RWPE2 (cell line): ENCODE measurements at regions not wholly inside any gene's neighbourhood (a gene's known extent, or its start where the extent isn't known, plus 50 kb on each side); places are given as distances from the start of the nearest gene placed in this dataset.

Source experiments
- ATAC-seq: fragments of 200-7000 bp; cut with Tn5 transposase; 3 replicates; pipeline ENCODE4 v1.9.1; 2021; ENCODE audit warnings: low read depth
- DNase-seq: peaks from one replicate; pipeline ENCODE4 v3.0.0-alpha.2; 2020; ENCODE audit warnings: low spot score
- H3K27ac ChIP-seq: fragments of 450-650 bp; 2 replicates; pipeline ENCODE4 v1.5.1; 2017; ENCODE audit warnings: mild to moderate bottlenecking; ENCODE audit not compliant: poor library complexity, severe bottlenecking
- H3K27me3 ChIP-seq: fragments of 250-450 bp; sonication (Bioruptor Pico); 2 replicates; pipeline ENCODE4 v1.5.1; 2021; ENCODE audit warnings: mild to moderate bottlenecking, moderate library complexity; ENCODE audit not compliant: insufficient read depth, poor library complexity, severe bottlenecking
- H3K36me3 ChIP-seq: fragments of 250-450 bp; sonication (Bioruptor Pico); 2 replicates; pipeline ENCODE4 v1.5.1; 2020; ENCODE audit warnings: low read depth, mild to moderate bottlenecking, moderate library complexity
- H3K4me1 ChIP-seq: fragments of 250-450 bp; sonication (Bioruptor Pico); 2 replicates; pipeline ENCODE4 v1.5.1; 2021; ENCODE audit warnings: mild to moderate bottlenecking, moderate library complexity; ENCODE audit not compliant: insufficient read depth, poor library complexity, severe bottlenecking
- H3K4me3 ChIP-seq: fragments of 250-450 bp; sonication (Bioruptor Pico); 2 replicates; pipeline ENCODE4 v1.5.1; 2021; ENCODE audit warnings: mild to moderate bottlenecking, moderate library complexity; ENCODE audit not compliant: severe bottlenecking
- H3K9me3 ChIP-seq: fragments of 250-450 bp; sonication (Bioruptor Pico); 2 replicates; pipeline ENCODE4 v1.5.1; 2021; ENCODE audit warnings: mild to moderate bottlenecking, moderate library complexity; ENCODE audit not compliant: severe bottlenecking
- TF ChIP-seq, protein P1 (sequence below): fragments of 450-650 bp; IDR thresholded peaks from one replicate; pipeline ENCODE4 v1.5.1; 2017; ENCODE audit warnings: mild to moderate bottlenecking, moderate library complexity; ENCODE audit not compliant: poor library complexity, severe bottlenecking

DNA sequence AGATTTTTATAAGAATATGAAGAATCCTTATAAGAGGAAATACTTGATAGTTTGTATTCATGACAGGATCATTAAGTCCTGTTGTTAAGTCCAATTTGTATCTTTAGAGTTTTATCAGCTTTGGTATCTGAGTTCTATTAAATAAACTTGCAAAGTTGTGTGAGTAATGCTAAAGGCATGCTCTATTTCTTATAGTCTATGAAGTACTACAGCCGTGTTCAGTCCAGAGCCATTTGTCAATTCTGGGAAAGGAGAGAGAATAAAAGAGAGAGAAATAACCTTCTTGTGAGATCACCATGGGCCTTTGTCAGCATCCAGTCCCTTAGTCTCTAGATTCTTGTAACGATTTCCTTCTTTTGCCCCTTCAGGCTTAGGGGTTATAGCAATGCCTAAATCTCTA lies 181.2 kb upstream of the POU3F2 start:
- no peaks in the 10 kb centered on the region for H3K4me1 ChIP-seq
- H3K27me3 ChIP-seq = no peaks in the 10 kb centered on the region
- no peaks in the 10 kb centered on the region for H3K36me3 ChIP-seq
- TF ChIP-seq, protein P1, sequence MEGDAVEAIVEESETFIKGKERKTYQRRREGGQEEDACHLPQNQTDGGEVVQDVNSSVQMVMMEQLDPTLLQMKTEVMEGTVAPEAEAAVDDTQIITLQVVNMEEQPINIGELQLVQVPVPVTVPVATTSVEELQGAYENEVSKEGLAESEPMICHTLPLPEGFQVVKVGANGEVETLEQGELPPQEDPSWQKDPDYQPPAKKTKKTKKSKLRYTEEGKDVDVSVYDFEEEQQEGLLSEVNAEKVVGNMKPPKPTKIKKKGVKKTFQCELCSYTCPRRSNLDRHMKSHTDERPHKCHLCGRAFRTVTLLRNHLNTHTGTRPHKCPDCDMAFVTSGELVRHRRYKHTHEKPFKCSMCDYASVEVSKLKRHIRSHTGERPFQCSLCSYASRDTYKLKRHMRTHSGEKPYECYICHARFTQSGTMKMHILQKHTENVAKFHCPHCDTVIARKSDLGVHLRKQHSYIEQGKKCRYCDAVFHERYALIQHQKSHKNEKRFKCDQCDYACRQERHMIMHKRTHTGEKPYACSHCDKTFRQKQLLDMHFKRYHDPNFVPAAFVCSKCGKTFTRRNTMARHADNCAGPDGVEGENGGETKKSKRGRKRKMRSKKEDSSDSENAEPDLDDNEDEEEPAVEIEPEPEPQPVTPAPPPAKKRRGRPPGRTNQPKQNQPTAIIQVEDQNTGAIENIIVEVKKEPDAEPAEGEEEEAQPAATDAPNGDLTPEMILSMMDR = no peak
- H3K4me3 ChIP-seq = no peak overlapping the region
- DNase-seq = no peak
- H3K9me3 ChIP-seq = no peaks in the 10 kb centered on the region
- H3K27ac ChIP-seq = no peak overlapping the region
- no peak for ATAC-seq

DNA sequence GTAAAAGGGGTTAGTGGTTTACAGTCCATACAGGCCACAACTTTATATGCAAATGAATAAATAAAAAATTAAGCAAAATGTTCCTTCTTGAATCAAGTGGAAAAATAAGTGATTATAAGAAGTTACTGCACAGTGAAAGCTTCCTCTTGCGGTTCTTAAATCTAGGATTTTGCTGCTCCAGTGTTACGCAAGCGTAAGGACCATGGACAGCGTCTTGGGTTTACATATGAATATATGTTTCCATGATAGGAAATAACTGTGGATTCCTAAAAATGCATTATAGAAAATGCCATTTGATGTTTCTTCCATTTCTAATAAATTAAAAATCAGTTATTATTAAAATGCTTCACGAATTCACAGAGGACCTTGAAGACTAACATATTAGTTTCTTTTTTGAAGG lies 176.6 kb upstream of the POU3F2 start:
- H3K27me3 ChIP-seq = no peaks in the 10 kb centered on the region
- no peak overlapping the region for H3K4me3 ChIP-seq
- H3K4me1 ChIP-seq = no peaks in the 10 kb centered on the region
- no peak overlapping the region for H3K27ac ChIP-seq
- DNase-seq = peak; percentile 37
- ATAC-seq = no peak
- TF ChIP-seq, protein P1 = no peak
- H3K36me3 ChIP-seq = no peaks in the 10 kb centered on the region
- H3K9me3 ChIP-seq = no peaks in the 10 kb centered on the region

DNA sequence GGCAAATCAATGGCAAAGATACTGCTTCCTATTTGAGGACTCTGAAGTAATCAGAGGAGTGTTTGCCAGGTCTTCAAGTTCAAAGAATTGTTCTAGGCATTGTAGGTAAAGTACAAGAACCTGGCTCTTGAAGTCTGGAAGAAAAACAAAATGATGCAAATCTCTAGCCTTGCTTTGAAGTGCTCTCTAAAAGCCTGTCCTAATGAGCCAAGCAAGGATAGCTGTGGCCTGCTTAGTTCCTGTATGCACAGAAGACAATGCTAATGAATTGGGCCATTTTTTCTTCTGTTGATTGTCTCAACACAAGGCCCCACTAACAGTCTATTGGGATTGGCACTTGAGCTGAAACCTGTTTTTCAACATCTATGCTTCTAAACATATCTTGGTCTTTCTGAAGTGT lies 165.0 kb upstream of the POU3F2 start:
- Histone ChIP-seq H3K4me3 (no peak overlapping the region), H3K9me3 (no peaks in the 10 kb centered on the region), H3K36me3 (no peaks in the 10 kb centered on the region), H3K27me3 (no peaks in the 10 kb centered on the region), H3K4me1 (no peaks in the 10 kb centered on the region), H3K27ac (no peak overlapping the region)
- no peak for ATAC-seq
- no peak for DNase-seq
- TF ChIP-seq, protein P1 = no peak

DNA sequence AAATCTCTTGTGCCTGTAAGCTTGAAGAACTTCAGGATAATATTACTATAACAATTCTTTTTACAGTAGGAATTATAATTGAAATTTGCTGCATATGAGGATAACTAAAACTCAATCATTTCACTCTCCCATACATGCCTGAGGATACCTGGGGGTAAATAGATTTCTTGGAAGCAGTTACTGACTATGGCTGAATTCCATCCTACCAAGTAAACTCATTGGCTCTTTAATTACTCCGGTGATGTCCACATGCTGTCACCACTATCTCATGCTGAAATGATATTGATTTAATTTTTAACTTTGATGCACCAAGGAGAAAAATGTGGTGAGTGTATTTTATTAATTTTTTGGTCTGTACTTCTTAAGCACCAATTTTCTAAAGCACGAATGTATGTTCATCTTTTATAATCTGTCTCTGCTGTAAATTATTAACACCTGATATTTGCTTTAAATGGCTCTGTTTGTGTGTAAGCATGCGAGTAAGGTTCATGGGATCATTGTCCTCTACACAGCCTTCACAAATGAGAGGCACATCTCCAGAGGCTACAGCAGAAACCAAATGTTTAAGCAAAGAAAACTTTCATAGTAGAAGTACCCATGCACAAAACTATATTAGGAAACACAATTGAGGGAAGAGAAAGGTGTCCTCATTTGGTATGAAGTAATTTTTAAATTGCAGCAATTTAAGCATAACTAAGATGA lies 164.2 kb upstream of the POU3F2 start:
- DNase-seq (no peak), ATAC-seq (no peak)
- no peaks in the 10 kb centered on the region for H3K9me3 ChIP-seq
- H3K27me3 ChIP-seq = no peaks in the 10 kb centered on the region
- H3K27ac ChIP-seq = no peak overlapping the region
- H3K4me3 ChIP-seq = no peak overlapping the region
- TF ChIP-seq, protein P1 = no peak
- no peaks in the 10 kb centered on the region for H3K36me3 ChIP-seq
- no peaks in the 10 kb centered on the region for H3K4me1 ChIP-seq

DNA sequence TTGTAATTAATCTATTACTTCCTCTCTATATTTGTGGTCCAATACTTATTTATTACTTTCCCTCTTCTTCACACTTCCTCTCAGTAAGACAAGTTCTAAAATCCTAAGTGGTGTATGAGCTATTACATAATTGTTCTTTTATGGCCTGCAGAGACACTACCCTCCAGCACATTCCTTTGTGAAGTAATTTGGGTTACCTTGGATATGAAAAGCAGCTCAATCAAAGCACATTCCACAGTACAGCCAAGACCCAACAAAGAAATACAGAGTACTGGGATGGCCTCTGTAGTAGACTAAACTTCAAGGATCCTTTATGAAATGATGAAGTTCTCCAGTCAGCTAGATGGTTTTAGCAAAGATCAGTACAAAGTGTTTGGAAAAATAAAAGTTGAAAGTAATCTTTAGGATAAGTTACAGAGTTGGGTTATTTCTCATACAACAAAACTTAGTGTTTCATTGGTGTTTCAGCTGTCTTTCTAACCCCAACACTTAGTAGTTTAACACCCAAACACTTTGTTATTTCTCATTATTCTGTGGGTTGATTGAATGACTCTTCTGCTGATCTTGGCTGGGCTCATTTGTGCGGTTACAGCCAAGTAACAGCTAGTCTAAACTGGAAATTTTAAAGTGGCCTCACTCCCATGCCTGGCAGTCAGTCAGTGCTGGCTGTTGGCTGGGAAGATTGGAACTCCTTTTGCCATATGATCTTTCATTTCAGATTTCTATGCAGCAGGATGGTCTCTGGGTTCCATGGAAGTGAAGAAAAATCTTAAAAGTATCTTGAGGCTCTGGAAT lies 161.5 kb upstream of the POU3F2 start:
- Histone ChIP-seq H3K27ac (no peak overlapping the region), H3K27me3 (no peaks in the 10 kb centered on the region), H3K4me3 (no peak overlapping the region), H3K4me1 (no peaks in the 10 kb centered on the region), H3K9me3 (no peaks in the 10 kb centered on the region), H3K36me3 (no peaks in the 10 kb centered on the region)
- TF ChIP-seq, protein P1 = no peak
- ATAC-seq = no peak
- DNase-seq = no peak
